ENCODE measurements at regions not wholly inside any gene's neighbourhood (a gene's known extent, or its start where the extent isn't known, plus 50 kb on each side); places are given as distances from the start of the nearest gene placed in this dataset.

DNA sequence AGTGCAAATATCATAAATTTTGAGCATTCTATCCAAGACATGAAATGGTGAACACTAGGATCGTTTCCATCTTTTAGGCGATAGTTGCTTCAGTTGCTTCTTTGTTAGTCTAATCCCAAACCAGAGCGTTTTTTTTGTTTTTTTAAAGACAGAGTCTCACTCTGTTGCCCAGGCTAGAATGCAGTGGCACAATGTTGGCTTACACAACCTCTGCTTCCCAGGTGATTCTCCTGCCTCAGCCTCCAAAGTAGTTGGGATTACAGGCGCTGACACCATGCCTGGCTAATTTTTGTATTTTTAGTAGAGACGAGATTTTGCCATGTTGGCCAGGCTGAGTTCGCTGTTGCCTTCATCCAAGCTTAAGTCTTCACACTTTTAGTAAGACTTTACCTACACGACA is 265.3 kb downstream of the SHQ1 start:
- no peak for TF ChIP-seq EZH2phosphoT487 (IDR thresholded peaks at IDR 0.05; ENCODE audit: low read length)
- TF ChIP-seq, protein P1, sequence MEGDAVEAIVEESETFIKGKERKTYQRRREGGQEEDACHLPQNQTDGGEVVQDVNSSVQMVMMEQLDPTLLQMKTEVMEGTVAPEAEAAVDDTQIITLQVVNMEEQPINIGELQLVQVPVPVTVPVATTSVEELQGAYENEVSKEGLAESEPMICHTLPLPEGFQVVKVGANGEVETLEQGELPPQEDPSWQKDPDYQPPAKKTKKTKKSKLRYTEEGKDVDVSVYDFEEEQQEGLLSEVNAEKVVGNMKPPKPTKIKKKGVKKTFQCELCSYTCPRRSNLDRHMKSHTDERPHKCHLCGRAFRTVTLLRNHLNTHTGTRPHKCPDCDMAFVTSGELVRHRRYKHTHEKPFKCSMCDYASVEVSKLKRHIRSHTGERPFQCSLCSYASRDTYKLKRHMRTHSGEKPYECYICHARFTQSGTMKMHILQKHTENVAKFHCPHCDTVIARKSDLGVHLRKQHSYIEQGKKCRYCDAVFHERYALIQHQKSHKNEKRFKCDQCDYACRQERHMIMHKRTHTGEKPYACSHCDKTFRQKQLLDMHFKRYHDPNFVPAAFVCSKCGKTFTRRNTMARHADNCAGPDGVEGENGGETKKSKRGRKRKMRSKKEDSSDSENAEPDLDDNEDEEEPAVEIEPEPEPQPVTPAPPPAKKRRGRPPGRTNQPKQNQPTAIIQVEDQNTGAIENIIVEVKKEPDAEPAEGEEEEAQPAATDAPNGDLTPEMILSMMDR (IDR thresholded peaks at IDR 0.05; ENCODE audit: low read length), result no peak
- TF ChIP-seq EZH2 (optimal IDR thresholded peaks at IDR 0.05; ENCODE audit: low read depth, low read length), result no peak
